ENCODE measurements at regions not wholly inside any gene's neighbourhood (a gene's known extent, or its start where the extent isn't known, plus 50 kb on each side); places are given as distances from the start of the nearest gene placed in this dataset.

- DNase-seq, result no peak
- H3K4me3 Mint-ChIP-seq, result no peak overlapping the region
- peaks cover 3% of the 10 kb centered on the region for H3K9me3 Mint-ChIP-seq
- no peaks in the 10 kb centered on the region for H3K27me3 Mint-ChIP-seq (ENCODE audit: low read depth)
- ATAC-seq, result no peak
- H3K4me1 Mint-ChIP-seq (ENCODE audit: low read depth), result no peaks in the 10 kb centered on the region
- no peaks in the 10 kb centered on the region for H3K36me3 Mint-ChIP-seq (ENCODE audit: insufficient read depth)
These were observed 448.2 kb upstream of the TBX3 start for GRCh38 chr12:115132145-115132544.

GRCh38 chr12:115129727-115130126 is 445.8 kb upstream of the TBX3 start:
- DNase-seq, result no peak
- Mint-ChIP-seq H3K4me1 (ENCODE audit: low read depth) (no peaks in the 10 kb centered on the region), H3K4me3 (no peak overlapping the region), H3K27me3 (ENCODE audit: low read depth) (no peaks in the 10 kb centered on the region), H3K9me3 (peaks cover 7% of the 10 kb centered on the region), H3K36me3 (ENCODE audit: insufficient read depth) (no peaks in the 10 kb centered on the region)
- no peak for ATAC-seq

DNA sequence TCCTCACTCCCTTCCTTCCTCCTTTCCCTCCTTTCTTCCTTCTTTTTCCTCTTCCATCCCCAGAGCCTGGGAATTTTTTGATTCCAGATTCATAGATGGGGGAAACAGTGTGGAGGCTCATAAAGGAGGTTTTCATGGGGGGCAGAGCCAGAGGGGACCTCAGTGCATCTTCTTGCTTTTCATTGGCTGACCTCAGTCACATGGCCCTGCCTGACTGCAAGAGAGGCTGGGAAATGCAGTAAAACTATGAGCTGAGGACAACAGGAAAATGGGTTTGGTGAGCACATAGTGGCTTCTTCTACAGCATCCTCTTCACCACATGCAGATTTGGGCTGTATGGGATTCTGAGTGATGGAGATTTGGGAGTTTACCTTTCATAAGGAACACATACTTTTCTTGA is 437.1 kb upstream of the TBX3 start:
- Mint-ChIP-seq H3K4me3 (no peak overlapping the region), H3K36me3 (ENCODE audit: insufficient read depth) (no peaks in the 10 kb centered on the region), H3K9me3 (peaks cover 28% of the 10 kb centered on the region), H3K4me1 (ENCODE audit: low read depth) (no peaks in the 10 kb centered on the region), H3K27me3 (ENCODE audit: low read depth) (no peaks in the 10 kb centered on the region)
- ATAC-seq, result no peak
- no peak for DNase-seq

DNA sequence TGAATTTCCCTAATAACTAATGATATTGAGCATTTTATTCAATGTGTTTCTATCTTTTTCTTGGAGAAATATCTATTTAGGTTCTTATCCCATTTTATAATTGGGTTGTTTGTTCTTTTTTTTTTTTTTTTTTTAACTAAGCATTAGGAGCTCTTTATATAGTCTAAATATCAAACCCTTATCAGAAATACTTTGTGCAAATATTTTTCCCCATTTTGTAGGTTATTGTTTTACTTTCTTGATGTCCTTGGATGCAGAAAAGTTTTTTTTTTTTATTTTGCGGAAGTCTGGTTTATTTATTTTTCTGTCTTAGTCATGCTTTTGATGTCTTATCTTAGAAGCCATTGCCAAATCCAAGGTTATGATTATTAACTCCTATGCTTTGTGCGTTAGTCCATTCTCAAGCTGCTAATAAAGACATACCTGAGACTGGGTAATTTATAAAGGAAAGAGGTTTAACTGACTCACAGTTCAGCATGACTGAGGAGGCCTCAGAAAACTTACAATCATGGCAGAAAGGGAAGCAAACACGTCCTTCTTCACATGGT is 434.3 kb upstream of the TBX3 start:
- DNase-seq (no peak), ATAC-seq (no peak)
- Mint-ChIP-seq H3K4me1 (ENCODE audit: low read depth) (no peaks in the 10 kb centered on the region), H3K36me3 (ENCODE audit: insufficient read depth) (no peaks in the 10 kb centered on the region), H3K27me3 (ENCODE audit: low read depth) (no peaks in the 10 kb centered on the region), H3K4me3 (no peak overlapping the region), H3K9me3 (peaks cover 16% of the 10 kb centered on the region)

DNA sequence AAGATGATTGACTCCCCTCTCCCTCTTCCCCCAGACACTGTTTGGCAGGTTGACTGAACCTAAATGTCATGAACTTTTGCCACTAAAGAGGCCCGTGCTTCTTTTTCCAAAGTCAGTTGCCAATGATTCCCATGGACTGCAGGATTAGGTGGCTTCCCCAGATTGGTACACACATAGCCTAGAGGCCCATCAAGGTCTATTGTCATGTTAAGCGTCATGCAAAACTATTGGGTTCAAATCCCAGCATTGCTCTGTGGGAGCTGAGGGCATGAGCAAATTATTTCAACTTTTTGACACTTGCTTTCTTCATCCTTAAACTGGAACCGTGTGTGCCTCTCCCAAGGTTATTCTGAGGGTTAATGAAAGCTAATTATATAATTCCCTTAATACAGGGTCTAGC is 430.2 kb upstream of the TBX3 start:
- H3K9me3 Mint-ChIP-seq, result peaks cover 9% of the 10 kb centered on the region
- no peak overlapping the region for H3K4me3 Mint-ChIP-seq
- no peak for DNase-seq
- no peaks in the 10 kb centered on the region for H3K27me3 Mint-ChIP-seq (ENCODE audit: low read depth)
- H3K36me3 Mint-ChIP-seq (ENCODE audit: insufficient read depth), result no peaks in the 10 kb centered on the region
- ATAC-seq, result no peak
- H3K4me1 Mint-ChIP-seq (ENCODE audit: low read depth), result no peaks in the 10 kb centered on the region

DNA sequence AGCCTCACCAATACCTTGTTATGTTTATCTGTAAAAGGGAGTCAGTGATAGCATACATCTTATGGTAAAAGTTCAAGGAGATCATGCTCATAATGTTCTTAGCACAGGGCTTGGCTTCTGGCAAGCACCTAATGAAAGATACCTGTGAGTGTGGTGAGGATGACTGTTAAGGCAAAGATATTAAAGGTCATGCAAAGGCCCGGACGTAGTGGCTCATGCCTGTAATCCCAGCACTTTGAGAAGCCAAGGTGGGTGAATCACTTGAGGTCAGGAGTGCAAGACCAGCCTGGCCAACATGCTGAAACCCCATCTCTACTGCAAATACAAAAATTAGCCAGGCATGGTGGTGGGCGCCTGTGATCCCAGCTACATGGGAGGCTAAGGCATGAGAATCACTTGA is 425.9 kb upstream of the TBX3 start:
- H3K4me3 Mint-ChIP-seq, result no peak overlapping the region

DNA sequence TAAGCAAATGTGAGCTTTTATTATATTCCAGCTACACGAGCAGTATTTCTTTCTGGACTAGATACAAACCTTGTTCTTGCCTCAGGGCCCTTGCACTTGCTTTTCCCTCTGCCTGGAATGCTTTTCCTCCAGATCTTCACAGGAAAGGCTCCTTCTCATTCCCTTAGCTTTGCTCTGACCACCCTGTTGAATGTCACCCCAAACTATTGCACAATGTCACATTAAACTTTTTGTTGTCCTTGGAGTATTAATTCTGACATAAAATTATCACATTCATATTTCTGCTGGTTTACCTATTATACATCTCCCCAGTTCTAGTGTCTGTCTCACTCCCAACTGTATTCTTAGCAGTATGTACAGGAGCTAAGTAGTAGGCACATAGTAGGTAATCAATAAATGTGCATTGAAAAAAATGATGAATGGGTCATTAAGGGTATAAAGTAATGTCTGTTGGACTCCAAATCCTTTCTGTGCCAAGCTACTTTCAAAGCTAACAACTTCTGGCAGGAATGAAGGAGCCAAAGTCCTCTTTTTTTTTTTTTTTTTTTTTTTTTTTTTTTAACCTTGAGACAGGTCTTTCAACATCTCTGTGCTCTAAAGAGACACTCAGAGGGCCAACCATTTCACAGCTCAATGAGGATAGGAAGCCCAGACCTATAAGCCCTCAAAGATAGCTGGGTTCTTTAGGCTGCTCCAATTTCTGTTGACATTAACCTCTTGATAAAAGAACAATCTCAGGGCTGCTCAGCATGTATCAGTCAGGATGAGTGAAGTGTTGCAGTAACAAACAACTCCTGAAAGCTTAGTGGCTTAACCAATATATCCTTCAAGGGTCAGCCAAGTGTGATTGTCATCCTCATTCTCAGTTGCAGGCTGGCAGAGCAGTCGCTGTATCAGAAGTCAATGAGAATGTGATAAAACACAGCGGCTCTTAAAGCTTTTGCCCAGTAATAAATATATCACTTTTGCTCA is 424.4 kb upstream of the TBX3 start:
- Mint-ChIP-seq H3K36me3 (ENCODE audit: insufficient read depth) (no peaks in the 10 kb centered on the region), H3K9me3 (peaks cover 5% of the 10 kb centered on the region), H3K4me1 (ENCODE audit: low read depth) (no peaks in the 10 kb centered on the region), H3K27me3 (ENCODE audit: low read depth) (no peaks in the 10 kb centered on the region), H3K4me3 (no peak overlapping the region)
- ATAC-seq (no peak), DNase-seq (no peak)

More for the DNA sequence above, 425.9 kb upstream of the TBX3 start:
- ATAC-seq (no peak), DNase-seq (no peak)
- Mint-ChIP-seq H3K4me1 (ENCODE audit: low read depth) (no peaks in the 10 kb centered on the region), H3K9me3 (peaks cover 5% of the 10 kb centered on the region), H3K36me3 (ENCODE audit: insufficient read depth) (no peaks in the 10 kb centered on the region), H3K27me3 (ENCODE audit: low read depth) (no peaks in the 10 kb centered on the region)

- ATAC-seq, result no peak
- DNase-seq, result no peak
- Mint-ChIP-seq H3K9me3 (peaks cover 10% of the 10 kb centered on the region), H3K4me3 (no peak overlapping the region), H3K36me3 (ENCODE audit: insufficient read depth) (no peaks in the 10 kb centered on the region), H3K27me3 (ENCODE audit: low read depth) (no peaks in the 10 kb centered on the region), H3K4me1 (ENCODE audit: low read depth) (no peaks in the 10 kb centered on the region)
These were observed 420.2 kb upstream of the TBX3 start for GRCh38 chr12:115103884-115104883.

DNA sequence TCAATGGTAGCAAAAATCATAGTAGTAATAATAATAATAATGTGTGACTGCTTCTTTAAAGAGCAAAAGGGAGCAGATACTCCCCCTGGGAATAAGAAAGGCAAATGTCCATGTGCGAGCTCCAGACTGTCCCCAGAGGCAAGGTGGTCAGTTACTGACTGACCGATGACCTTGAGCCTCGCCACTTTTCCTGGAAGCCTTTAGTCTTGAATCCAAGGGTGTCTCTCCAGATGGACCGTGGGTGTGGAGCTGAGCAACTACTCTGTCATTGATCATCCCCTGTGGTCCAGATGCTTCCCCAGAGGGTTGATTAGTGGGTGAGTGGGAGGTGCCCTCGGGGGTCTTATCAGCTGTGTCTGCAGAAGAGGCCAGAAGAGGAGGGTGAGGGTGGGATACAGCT is 418.5 kb upstream of the TBX3 start:
- no peak for ATAC-seq
- no peaks in the 10 kb centered on the region for H3K4me1 Mint-ChIP-seq (ENCODE audit: low read depth)
- DNase-seq, result no peak
- H3K9me3 Mint-ChIP-seq, result peaks cover 18% of the 10 kb centered on the region
- H3K4me3 Mint-ChIP-seq, result no peak overlapping the region
- no peaks in the 10 kb centered on the region for H3K27me3 Mint-ChIP-seq (ENCODE audit: low read depth)
- no peaks in the 10 kb centered on the region for H3K36me3 Mint-ChIP-seq (ENCODE audit: insufficient read depth)

DNA sequence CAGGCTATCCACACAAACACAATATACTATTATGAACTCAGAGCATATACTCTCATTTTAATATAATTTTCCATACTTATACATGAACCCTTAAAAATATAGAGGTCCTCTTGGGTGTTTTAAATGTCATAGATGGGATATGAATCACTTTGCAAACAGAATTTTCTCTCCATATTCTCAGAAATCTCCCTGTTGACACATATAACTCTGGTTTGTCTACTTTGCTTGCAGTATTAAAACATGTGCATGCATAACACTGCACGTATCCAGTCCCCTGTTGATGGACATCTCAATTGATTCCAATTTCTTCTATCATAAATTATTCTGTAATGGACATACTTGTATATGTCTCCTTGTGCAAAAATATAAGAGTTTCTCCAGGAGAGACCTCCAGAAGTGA is 417.5 kb upstream of the TBX3 start:
- H3K4me1 Mint-ChIP-seq (ENCODE audit: low read depth), result no peaks in the 10 kb centered on the region
- H3K4me3 Mint-ChIP-seq, result no peak overlapping the region
- H3K9me3 Mint-ChIP-seq, result peaks cover 17% of the 10 kb centered on the region
- H3K36me3 Mint-ChIP-seq (ENCODE audit: insufficient read depth), result no peaks in the 10 kb centered on the region
- H3K27me3 Mint-ChIP-seq (ENCODE audit: low read depth), result no peaks in the 10 kb centered on the region
- ATAC-seq (no peak), DNase-seq (no peak)

GRCh38 chr12:115097416-115097815 is 413.4 kb upstream of the TBX3 start:
- no peaks in the 10 kb centered on the region for H3K27me3 Mint-ChIP-seq (ENCODE audit: low read depth)
- no peak for ATAC-seq
- no peak overlapping the region for H3K4me3 Mint-ChIP-seq

DNA sequence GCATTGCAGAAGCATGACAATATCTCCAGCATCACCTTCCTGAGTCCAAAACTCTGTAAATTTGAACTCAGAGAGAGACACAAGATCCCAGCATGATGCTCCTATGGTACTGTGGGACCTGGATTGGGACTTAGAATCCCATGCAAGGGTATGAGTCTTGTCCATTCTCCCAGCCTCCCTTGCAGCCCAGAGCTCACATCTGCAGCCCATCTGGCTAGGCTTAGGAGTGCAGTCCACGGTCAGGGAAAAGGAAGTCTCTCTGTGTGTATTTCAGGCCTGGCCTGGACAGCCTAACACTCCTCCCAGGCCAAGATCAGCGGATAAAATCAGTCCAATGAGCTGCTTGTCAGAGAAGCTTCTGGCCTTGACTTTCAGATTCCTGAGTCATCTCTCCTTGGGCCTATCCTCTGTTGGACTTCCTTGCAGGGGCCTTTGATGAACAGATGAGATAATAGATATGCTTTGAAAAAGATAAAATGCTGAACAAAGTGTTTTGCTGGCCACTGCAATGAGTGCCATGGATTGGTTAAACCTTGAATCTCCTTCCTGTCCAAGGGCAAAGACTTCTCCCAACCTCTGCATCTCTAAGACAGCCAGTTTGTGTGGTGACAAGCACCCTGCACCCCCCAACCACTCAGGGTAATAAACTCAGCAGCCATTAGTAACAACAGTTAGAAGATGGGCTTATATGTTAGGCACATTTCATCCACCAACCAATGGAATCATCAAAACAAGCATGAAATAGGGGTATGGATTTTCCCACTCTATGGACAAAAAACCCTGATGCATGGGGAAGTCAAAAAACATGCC is 412.8 kb upstream of the TBX3 start:
- H3K9me3 Mint-ChIP-seq, result peaks cover 23% of the 10 kb centered on the region
- no peak for DNase-seq
- H3K27me3 Mint-ChIP-seq (ENCODE audit: low read depth), result no peaks in the 10 kb centered on the region
- no peaks in the 10 kb centered on the region for H3K36me3 Mint-ChIP-seq (ENCODE audit: insufficient read depth)
- no peak overlapping the region for H3K4me3 Mint-ChIP-seq
- no peaks in the 10 kb centered on the region for H3K4me1 Mint-ChIP-seq (ENCODE audit: low read depth)
- no peak for ATAC-seq

More at GRCh38 chr12:115097416-115097815, 413.4 kb upstream of the TBX3 start:
- no peaks in the 10 kb centered on the region for H3K36me3 Mint-ChIP-seq (ENCODE audit: insufficient read depth)
- DNase-seq, result no peak
- H3K4me1 Mint-ChIP-seq (ENCODE audit: low read depth), result no peaks in the 10 kb centered on the region
- peaks cover 21% of the 10 kb centered on the region for H3K9me3 Mint-ChIP-seq

- Mint-ChIP-seq H3K9me3 (peaks cover 27% of the 10 kb centered on the region), H3K4me1 (ENCODE audit: low read depth) (no peaks in the 10 kb centered on the region), H3K27me3 (ENCODE audit: low read depth) (no peaks in the 10 kb centered on the region), H3K4me3 (no peak overlapping the region), H3K36me3 (ENCODE audit: insufficient read depth) (no peaks in the 10 kb centered on the region)
- DNase-seq, result no peak
- no peak for ATAC-seq
These were observed 411.2 kb upstream of the TBX3 start for GRCh38 chr12:115095073-115095748.
